Neural progenitor cell (in vitro differentiated cells): ENCODE measurements at regions not wholly inside any gene's neighbourhood (a gene's known extent, or its start where the extent isn't known, plus 50 kb on each side); places are given as distances from the start of the nearest gene placed in this dataset.

Experiments
- DNase-seq: peaks from one replicate; pipeline ENCODE4 v3.0.0-alpha.2; 2016; ENCODE audit warnings: low spot score
- H2AFZ ChIP-seq: fragments of 200-600 bp; sonication (generic); replicated peaks from 2 replicates; pipeline ENCODE4 v1.6.1; 2016; ENCODE audit warnings: antibody characterized with exemption
- H3F3A ChIP-seq: fragments of 200-600 bp; sonication (generic); 2 replicates; pipeline ENCODE4 v1.6.1; 2016; ENCODE audit warnings: antibody characterized with exemption, low read depth
- H3K27ac ChIP-seq: fragments of 200-600 bp; sonication (generic); 2 replicates; pipeline ENCODE4 v1.5.1; 2016; ENCODE audit warnings: mild to moderate bottlenecking
- H3K27me3 ChIP-seq: fragments of 200-600 bp; sonication (generic); 2 replicates; pipeline ENCODE4 v1.6.1; 2016; ENCODE audit warnings: mild to moderate bottlenecking, moderate library complexity
- H3K36me3 ChIP-seq: fragments of 200-600 bp; sonication (generic); 2 replicates; pipeline ENCODE4 v1.5.1; 2016
- H3K4me1 ChIP-seq: fragments of 200-600 bp; sonication (generic); 2 replicates; pipeline ENCODE4 v1.6.1; 2016; ENCODE audit warnings: mixed run types
- H3K4me2 ChIP-seq: fragments of 200-600 bp; sonication (generic); 2 replicates; pipeline ENCODE4 v1.6.1; 2016
- H3K4me3 ChIP-seq: fragments of 200-600 bp; sonication (generic); 2 replicates; pipeline ENCODE4 v1.5.1; 2016
- H3K79me2 ChIP-seq: fragments of 200-600 bp; sonication (generic); 2 replicates; pipeline ENCODE4 v1.6.1; 2016; ENCODE audit warnings: low read depth
- H3K9ac ChIP-seq: fragments of 200-600 bp; sonication (generic); 2 replicates; pipeline ENCODE4 v1.6.1; 2016
- H3K9me3 ChIP-seq: fragments of 200-600 bp; sonication (generic); 2 replicates; pipeline ENCODE4 v1.5.1; 2016; ENCODE audit warnings: low read depth
- H4K20me1 ChIP-seq: fragments of 200-600 bp; sonication (generic); 2 replicates; pipeline ENCODE4 v1.6.1; 2016; ENCODE audit warnings: low read depth
- H3K27ac Mint-ChIP-seq: 3 replicates; pipeline ENCODE4 v1.8.0; 2021; ENCODE audit warnings: mixed read lengths
- H3K27me3 Mint-ChIP-seq: 2 replicates; pipeline ENCODE4 v1.8.0; 2022; ENCODE audit warnings: low read depth, mild to moderate bottlenecking, inconsistent platforms, moderate library complexity, mixed read lengths; ENCODE audit not compliant: insufficient read depth
- H3K36me3 Mint-ChIP-seq: 3 replicates; pipeline ENCODE4 v1.8.0; 2021; ENCODE audit warnings: mixed read lengths
- H3K4me1 Mint-ChIP-seq: 3 replicates; pipeline ENCODE4 v1.8.0; 2021; ENCODE audit warnings: mixed read lengths
- H3K4me3 Mint-ChIP-seq: 3 replicates; pipeline ENCODE4 v1.8.0; 2021; ENCODE audit warnings: mild to moderate bottlenecking, moderate library complexity, mixed read lengths
- H3K9me3 Mint-ChIP-seq: 3 replicates; pipeline ENCODE4 v1.8.0; 2020; ENCODE audit warnings: mixed read lengths
- CTCF ChIP-seq: fragments of 200-600 bp; sonication (generic); IDR thresholded peaks from 2 replicates; pipeline ENCODE4 v1.5.1; 2017; ENCODE audit warnings: antibody characterized with exemption, mild to moderate bottlenecking
- EZH2 ChIP-seq: fragments of 200-600 bp; sonication (generic); IDR thresholded peaks from 2 replicates; pipeline ENCODE4 v1.6.1; 2017; ENCODE audit warnings: antibody characterized with exemption, mild to moderate bottlenecking, moderate library complexity
- EZH2phosphoT487 ChIP-seq: fragments of 200-600 bp; sonication (generic); IDR thresholded peaks from 2 replicates; pipeline ENCODE4 v1.6.1; 2017; ENCODE audit warnings: antibody characterized with exemption

DNA sequence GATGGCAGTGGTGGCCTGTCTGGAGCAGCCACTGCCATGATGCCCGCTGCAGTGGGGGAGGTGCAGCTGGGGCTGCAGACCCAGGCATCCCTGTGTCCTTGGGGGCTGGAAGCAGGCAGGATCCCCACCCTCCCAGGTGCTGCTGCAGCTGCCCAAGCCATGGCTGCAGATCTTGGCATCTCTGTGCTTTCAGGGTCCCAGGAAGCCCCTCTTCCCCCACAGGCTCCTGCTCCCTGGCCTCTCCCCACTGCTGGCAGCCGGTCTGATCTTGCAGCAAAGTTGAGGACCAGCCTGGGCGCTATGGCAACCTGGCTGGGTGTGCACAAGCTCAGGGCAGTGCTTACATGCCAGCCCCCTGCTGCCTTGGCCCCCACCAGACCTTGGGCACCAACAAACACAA, 78.5 kb downstream of the SAMD9 start:
- H2AFZ ChIP-seq: no peak overlapping the region

GRCh38 chr7:93036807-93037206, 81.0 kb downstream of the SAMD9 start:
- no peaks in the 10 kb centered on the region for H3F3A ChIP-seq
- Mint-ChIP-seq H3K4me3 (no peak overlapping the region), H3K36me3 (peaks cover 4% of the 10 kb centered on the region), H3K27me3 (peaks cover 1% of the 10 kb centered on the region), H3K27ac (no peak overlapping the region), H3K4me1 (peaks cover 10% of the 10 kb centered on the region), H3K9me3 (peaks cover 10% of the 10 kb centered on the region)
- no peaks in the 10 kb centered on the region for H4K20me1 ChIP-seq
- no peak overlapping the region for H3K4me3 ChIP-seq
- no peaks in the 10 kb centered on the region for H3K36me3 ChIP-seq
- H3K4me2 ChIP-seq: no peak overlapping the region
- no peak overlapping the region for H3K27ac ChIP-seq
- H3K4me1 ChIP-seq: peaks cover 9% of the 10 kb centered on the region
- no peak overlapping the region for H2AFZ ChIP-seq
- no peaks in the 10 kb centered on the region for H3K9me3 ChIP-seq
- H3K27me3 ChIP-seq: no peaks in the 10 kb centered on the region
- TF ChIP-seq EZH2phosphoT487: no peak
- no peak for TF ChIP-seq EZH2
- no peak for TF ChIP-seq CTCF
- H3K79me2 ChIP-seq: no peaks in the 10 kb centered on the region
- DNase-seq: no peak
- H3K9ac ChIP-seq: no peak overlapping the region

More for the DNA sequence above, 78.5 kb downstream of the SAMD9 start:
- H3K4me3 Mint-ChIP-seq: no peak overlapping the region
- no peak overlapping the region for H3K4me3 ChIP-seq
- no peaks in the 10 kb centered on the region for H3K79me2 ChIP-seq
- peaks cover 27% of the 10 kb centered on the region for H3K4me1 ChIP-seq
- no peak for DNase-seq
- peaks cover 2% of the 10 kb centered on the region for H3K27me3 Mint-ChIP-seq
- peaks cover 20% of the 10 kb centered on the region for H3F3A ChIP-seq
- no peak overlapping the region for H3K27ac Mint-ChIP-seq
- H3K9me3 Mint-ChIP-seq: no peaks in the 10 kb centered on the region
- H3K36me3 ChIP-seq: no peaks in the 10 kb centered on the region
- H3K9me3 ChIP-seq: no peaks in the 10 kb centered on the region
- no peaks in the 10 kb centered on the region for H4K20me1 ChIP-seq
- H3K4me1 Mint-ChIP-seq: peaks cover 29% of the 10 kb centered on the region
- no peak overlapping the region for H3K9ac ChIP-seq
- TF ChIP-seq EZH2phosphoT487 (no peak), EZH2 (no peak), CTCF (no peak)
- no peaks in the 10 kb centered on the region for H3K27me3 ChIP-seq
- no peak overlapping the region for H3K27ac ChIP-seq
- no peak overlapping the region for H3K4me2 ChIP-seq
- no peaks in the 10 kb centered on the region for H3K36me3 Mint-ChIP-seq

DNA sequence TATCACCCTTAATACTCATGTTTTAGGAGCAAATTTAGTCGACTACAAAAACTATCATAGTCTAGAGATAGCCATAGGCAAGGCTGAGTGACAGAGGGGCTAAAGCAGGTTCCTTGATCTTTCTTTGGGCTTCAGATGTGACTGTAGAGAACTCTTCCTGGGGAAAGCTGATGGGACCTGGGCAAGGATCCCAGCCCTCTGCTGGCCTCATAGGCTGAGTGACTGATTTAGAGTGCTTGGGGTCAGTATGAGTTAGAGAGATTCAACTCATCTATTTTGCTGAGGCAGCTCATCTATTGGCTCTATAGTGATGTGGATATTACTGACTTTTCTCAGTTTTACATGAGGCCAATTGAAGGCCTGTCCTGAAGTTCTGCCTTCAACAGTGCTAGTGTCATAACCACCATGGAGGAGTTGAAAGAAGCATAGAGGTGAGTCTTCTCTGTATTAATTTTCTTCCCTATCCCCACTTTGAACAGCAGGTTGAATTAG, 81.6 kb downstream of the SAMD9 start:
- Mint-ChIP-seq H3K27me3 (peaks cover 2% of the 10 kb centered on the region), H3K27ac (no peak overlapping the region), H3K9me3 (peaks cover 13% of the 10 kb centered on the region), H3K4me1 (peaks cover 10% of the 10 kb centered on the region), H3K4me3 (no peak overlapping the region), H3K36me3 (peaks cover 4% of the 10 kb centered on the region)
- H3K9ac ChIP-seq: no peak overlapping the region
- no peak overlapping the region for H3K27ac ChIP-seq
- H3K27me3 ChIP-seq: no peaks in the 10 kb centered on the region
- no peak for TF ChIP-seq EZH2phosphoT487
- TF ChIP-seq EZH2: no peak
- no peak for TF ChIP-seq CTCF
- DNase-seq: no peak
- H3K9me3 ChIP-seq: no peaks in the 10 kb centered on the region
- no peaks in the 10 kb centered on the region for H3K36me3 ChIP-seq
- no peak overlapping the region for H2AFZ ChIP-seq
- no peaks in the 10 kb centered on the region for H3K79me2 ChIP-seq
- no peaks in the 10 kb centered on the region for H4K20me1 ChIP-seq
- H3K4me1 ChIP-seq: peaks cover 9% of the 10 kb centered on the region
- no peak overlapping the region for H3K4me3 ChIP-seq
- H3K4me2 ChIP-seq: no peak overlapping the region
- no peaks in the 10 kb centered on the region for H3F3A ChIP-seq
